ENCODE measurements at regions not wholly inside any gene's neighbourhood (a gene's known extent, or its start where the extent isn't known, plus 50 kb on each side); places are given as distances from the start of the nearest gene placed in this dataset.

- no peak for DNase-seq
Observed at GRCh38 chr11:27213232-27213660, 149.8 kb downstream of the CCDC34 start.

GRCh38 chr11:27212248-27212780 lies 150.7 kb downstream of the CCDC34 start:
- DNase-seq, result no peak

GRCh38 chr11:27211370-27212127 lies 151.5 kb downstream of the CCDC34 start:
- DNase-seq, result no peak

- no peak for DNase-seq
Observed at GRCh38 chr11:27210531-27210930, 152.5 kb downstream of the CCDC34 start.

GRCh38 chr11:27209562-27210005 lies 153.4 kb downstream of the CCDC34 start:
- peak; percentile 19 for DNase-seq

GRCh38 chr11:27208846-27209245 lies 154.2 kb downstream of the CCDC34 start:
- no peak for DNase-seq

- peak; percentile 10 for DNase-seq
Observed at GRCh38 chr11:27207025-27207650, 155.9 kb downstream of the CCDC34 start.

- no peak for DNase-seq
Observed at GRCh38 chr11:27205779-27206570, 157.0 kb downstream of the CCDC34 start.

- DNase-seq, result peak; percentile 27
Observed at GRCh38 chr11:27205250-27205649, 157.8 kb downstream of the CCDC34 start.

GRCh38 chr11:27204529-27204928 lies 158.5 kb downstream of the CCDC34 start:
- no peak for DNase-seq

GRCh38 chr11:27203077-27203647 lies 159.9 kb downstream of the CCDC34 start:
- DNase-seq, result no peak

GRCh38 chr11:27201454-27202302 lies 161.1 kb downstream of the BBOX1 start:
- DNase-seq, result peak; percentile 89

GRCh38 chr11:27200779-27201453 lies 160.3 kb downstream of the BBOX1 start:
- no peak for DNase-seq

GRCh38 chr11:27196203-27196897 lies 155.7 kb downstream of the BBOX1 start:
- no peak for DNase-seq

GRCh38 chr11:27195837-27196202 lies 155.2 kb downstream of the BBOX1 start:
- DNase-seq, result no peak

GRCh38 chr11:27194976-27195375 lies 154.4 kb downstream of the BBOX1 start:
- DNase-seq, result no peak

GRCh38 chr11:27193434-27194225 lies 153.0 kb downstream of the BBOX1 start:
- DNase-seq, result no peak

- DNase-seq, result no peak
Observed at GRCh38 chr11:27192184-27192583, 151.6 kb downstream of the BBOX1 start.

- no peak for DNase-seq
Observed at GRCh38 chr11:27191639-27192038, 151.0 kb downstream of the BBOX1 start.

GRCh38 chr11:27188696-27189095 lies 148.1 kb downstream of the BBOX1 start:
- DNase-seq, result no peak
